Right cardiac atrium (tissue), 5 donors: ENCODE measurements at regions not wholly inside any gene's neighbourhood (a gene's known extent, or its start where the extent isn't known, plus 50 kb on each side); places are given as distances from the start of the nearest gene placed in this dataset.

Experiments
- ATAC-seq, 2 donors: fragments of 200-7000 bp; cut with Tn5 transposase; one replicate each; pipeline versions ENCODE4 v1.8.0 to v1.9.1; 2020; ENCODE audit warnings: moderate library complexity in 2 of 2, mild to moderate bottlenecking in 1 of 2
- DNase-seq, 3 donors: peaks; one replicate each; pipeline ENCODE4 v3.0.0-alpha.2; 2020
- H3K27ac ChIP-seq: one replicate; pipeline ENCODE4 v1.5.1; 2013; ENCODE audit warnings: mild to moderate bottlenecking, low read length, control low read depth, moderate library complexity
- H3K27me3 ChIP-seq: one replicate; pipeline ENCODE4 v1.6.1; 2013; ENCODE audit not compliant: control insufficient read depth, insufficient read depth
- H3K4me1 ChIP-seq: one replicate; pipeline ENCODE4 v1.6.1; 2013; ENCODE audit warnings: low read length; ENCODE audit not compliant: control insufficient read depth, insufficient read depth
- H3K4me3 ChIP-seq: one replicate; pipeline ENCODE4 v1.5.1; 2013; ENCODE audit warnings: low read length, control low read depth
- H3K9me3 ChIP-seq: one replicate; pipeline ENCODE4 v1.6.1; 2013; ENCODE audit warnings: low read length; ENCODE audit not compliant: control insufficient read depth
- WGBS: extraction: QIAGEN DNeasy Blood & Tissue Kit; methylation state at CpG from one replicate; pipeline ENCODE4 v1.1.7; 2013; 5-methylcytosine and 5-hydroxymethylcytosine counted together
- intact Hi-C, 4 donors: fragments of 100-400 bp; cut with DNase I; formaldehyde crosslinking; loops; one replicate each; pipeline versions ENCODE4 v1.11.0 to v1.14.0; 2022 to 2023
- donor health status: healthy with polysubstance abuse.
- donor health status: DM: no; HTN: yes; CAD: no.
- donor health status: DM: no; HTN: no; CAD: no.
- donor health status: DM: no; HTN: yes; CAD: no; lungs with severe emphysema.
- donor health status: DM: yes; HTN: yes; CAD: no.

DNA sequence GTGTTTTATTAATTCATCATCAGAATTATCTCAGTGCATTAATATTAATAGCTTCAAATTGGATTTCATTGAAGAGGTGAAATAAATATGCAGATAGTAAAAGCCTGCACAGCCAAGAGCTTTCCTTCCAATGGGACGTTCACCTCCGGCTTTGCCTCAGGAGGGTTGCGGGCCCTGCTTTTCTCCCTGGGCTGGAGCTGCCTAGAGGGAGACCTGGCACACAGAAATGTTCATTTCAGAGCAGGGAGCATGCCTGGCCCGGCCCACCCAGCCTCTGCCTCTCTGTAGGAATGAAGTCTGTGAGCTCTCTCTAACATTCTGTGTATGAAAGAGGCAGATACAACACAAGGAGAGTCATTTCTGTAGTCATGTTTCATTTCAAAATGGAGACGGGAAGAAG is 100.4 kb upstream of the IRX2 start:
- DNase-seq (no peak), ATAC-seq (no peak)
- Histone ChIP-seq H3K27me3 (no peaks in the 10 kb centered on the region), H3K4me3 (no peak overlapping the region), H3K9me3 (no peaks in the 10 kb centered on the region), H3K4me1 (no peaks in the 10 kb centered on the region), H3K27ac (no peak overlapping the region)
- 78% methylated on average over 5 of the region's 5 CpGs for WGBS
- intact Hi-C loops, result no loop called here

DNA sequence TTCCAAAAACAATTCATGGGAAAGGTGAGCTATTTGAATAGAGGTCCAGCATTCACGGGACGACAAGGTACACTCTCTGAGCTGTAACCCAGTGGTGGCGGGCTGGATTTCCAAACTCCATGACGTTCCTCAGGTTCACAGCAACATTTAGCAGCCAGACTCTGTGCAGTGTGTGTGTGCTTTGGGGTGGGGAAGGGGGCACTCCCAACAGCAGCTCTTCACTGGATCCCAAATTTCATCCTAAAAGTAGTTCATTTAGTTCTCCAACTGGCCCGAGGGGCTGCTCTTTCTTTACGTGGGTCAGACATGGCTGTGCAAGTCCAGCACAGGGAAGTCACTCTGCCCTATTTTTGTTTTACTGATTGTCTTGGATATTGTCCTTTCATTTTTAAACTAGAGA is 98.0 kb upstream of the IRX2 start:
- WGBS, result 76% methylated on average over 6 of the region's 6 CpGs
- DNase-seq (no peak), ATAC-seq (no peak)
- H3K4me3 ChIP-seq, result no peak overlapping the region
- intact Hi-C loops, result no loop called here
- no peaks in the 10 kb centered on the region for H3K4me1 ChIP-seq
- H3K9me3 ChIP-seq, result no peaks in the 10 kb centered on the region
- H3K27me3 ChIP-seq, result no peaks in the 10 kb centered on the region
- no peak overlapping the region for H3K27ac ChIP-seq

DNA sequence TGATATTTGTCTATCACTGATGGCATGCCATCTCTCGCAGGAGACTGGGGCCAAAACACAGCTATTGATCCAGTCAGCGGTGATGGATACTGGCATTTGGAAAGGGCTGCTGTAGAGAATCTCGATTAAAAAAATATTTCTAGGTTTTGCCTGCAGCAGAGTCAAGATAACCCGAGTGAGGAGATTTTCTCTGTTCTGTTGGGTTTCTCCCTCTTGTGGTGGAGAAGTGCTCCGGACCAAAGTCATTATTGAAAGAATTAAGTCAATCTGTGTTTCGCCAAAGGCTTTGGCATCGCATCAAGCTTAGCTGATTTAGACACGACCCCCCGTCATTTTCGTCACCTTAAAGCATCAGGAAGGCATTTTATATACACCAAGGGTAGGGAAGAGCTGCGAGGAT is 97.1 kb upstream of the IRX2 start:
- no peaks in the 10 kb centered on the region for H3K4me1 ChIP-seq
- intact Hi-C loops, result no loop called here
- no peaks in the 10 kb centered on the region for H3K27me3 ChIP-seq
- no peak overlapping the region for H3K4me3 ChIP-seq
- H3K9me3 ChIP-seq, result no peaks in the 10 kb centered on the region
- no peak for DNase-seq
- H3K27ac ChIP-seq, result no peak overlapping the region
- WGBS, result 57% methylated on average over 11 of the region's 11 CpGs
- ATAC-seq, result no peak

DNA sequence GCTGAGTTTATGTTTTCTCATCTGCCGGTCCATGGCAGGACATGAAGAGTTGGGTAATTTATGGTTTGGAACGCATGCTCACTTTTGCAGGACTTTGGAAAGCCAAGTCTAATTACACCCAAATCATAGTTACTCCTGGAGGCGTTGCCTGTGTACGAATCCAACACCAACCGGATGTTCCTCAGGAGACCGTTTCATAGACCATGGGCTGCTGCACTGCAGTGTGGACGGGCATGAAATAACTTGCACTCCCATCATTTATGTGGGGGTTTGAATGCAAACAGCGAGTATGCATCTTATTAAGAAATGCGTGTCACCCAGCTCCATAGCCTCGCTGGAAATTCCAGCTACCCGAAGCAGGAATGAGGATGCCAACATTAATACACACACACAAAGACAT is 96.1 kb upstream of the IRX2 start:
- DNase-seq, result no peak
- WGBS, result 84% methylated on average over 11 of the region's 11 CpGs
- Histone ChIP-seq H3K4me3 (no peak overlapping the region), H3K9me3 (no peaks in the 10 kb centered on the region), H3K27ac (no peak overlapping the region), H3K4me1 (no peaks in the 10 kb centered on the region), H3K27me3 (no peaks in the 10 kb centered on the region)
- ATAC-seq, result no peak
- intact Hi-C loops, result no loop called here

- 70% methylated on average over 5 of the region's 5 CpGs for WGBS
- DNase-seq (no peak), ATAC-seq (no peak)
- intact Hi-C loops, result no loop called here
- Histone ChIP-seq H3K9me3 (peaks cover 2% of the 10 kb centered on the region), H3K27me3 (no peaks in the 10 kb centered on the region), H3K4me1 (no peaks in the 10 kb centered on the region), H3K27ac (no peak overlapping the region), H3K4me3 (no peak overlapping the region)
Observed at GRCh38 chr5:2841208-2841607, 89.7 kb upstream of the IRX2 start.

DNA sequence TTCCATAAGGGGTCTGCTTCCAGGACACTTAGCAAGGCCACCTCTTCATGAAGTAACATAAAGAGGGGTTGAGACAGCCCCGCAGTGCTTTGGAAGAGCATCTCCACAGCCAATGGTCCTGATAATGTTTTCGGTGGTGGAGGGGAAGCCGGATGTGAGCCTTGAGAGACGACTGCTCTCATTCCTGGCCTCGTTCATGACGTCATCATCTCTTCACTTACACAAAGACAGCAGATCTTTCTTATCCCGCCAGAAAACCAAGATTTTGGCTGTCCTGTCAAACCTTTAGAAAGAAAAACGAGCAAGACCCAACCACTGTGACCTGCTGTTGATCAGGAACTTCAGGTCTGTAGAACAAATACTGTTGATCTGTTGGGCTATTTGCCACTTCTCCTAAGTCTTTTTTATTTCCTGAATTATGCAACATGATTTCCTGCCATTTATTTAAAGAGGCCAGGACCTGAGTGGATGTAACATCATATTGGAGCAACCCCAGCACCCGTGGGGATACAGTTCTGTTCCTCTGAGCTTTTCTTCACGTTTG is 89.0 kb upstream of the IRX2 start:
- H3K27ac ChIP-seq, result no peak overlapping the region
- ATAC-seq (no peak), DNase-seq (no peak)
- whole genome bisulfite sequencing, result 43% methylated on average over 10 of the region's 10 CpGs
- no peaks in the 10 kb centered on the region for H3K27me3 ChIP-seq
- H3K4me3 ChIP-seq, result no peak overlapping the region
- intact Hi-C loops, result no loop called here
- H3K4me1 ChIP-seq, result no peaks in the 10 kb centered on the region
- peaks cover 5% of the 10 kb centered on the region for H3K9me3 ChIP-seq

- intact Hi-C loops, result no loop called here
- WGBS, result 65% methylated on average over 5 of the region's 5 CpGs
- ATAC-seq (no peak), DNase-seq (no peak)
- H3K4me3 ChIP-seq, result no peak overlapping the region
- peaks cover 3% of the 10 kb centered on the region for H3K9me3 ChIP-seq
- H3K4me1 ChIP-seq, result no peaks in the 10 kb centered on the region
- H3K27me3 ChIP-seq, result no peaks in the 10 kb centered on the region
- H3K27ac ChIP-seq, result no peak overlapping the region
Observed at GRCh38 chr5:2836133-2836532, 84.7 kb upstream of the IRX2 start.

DNA sequence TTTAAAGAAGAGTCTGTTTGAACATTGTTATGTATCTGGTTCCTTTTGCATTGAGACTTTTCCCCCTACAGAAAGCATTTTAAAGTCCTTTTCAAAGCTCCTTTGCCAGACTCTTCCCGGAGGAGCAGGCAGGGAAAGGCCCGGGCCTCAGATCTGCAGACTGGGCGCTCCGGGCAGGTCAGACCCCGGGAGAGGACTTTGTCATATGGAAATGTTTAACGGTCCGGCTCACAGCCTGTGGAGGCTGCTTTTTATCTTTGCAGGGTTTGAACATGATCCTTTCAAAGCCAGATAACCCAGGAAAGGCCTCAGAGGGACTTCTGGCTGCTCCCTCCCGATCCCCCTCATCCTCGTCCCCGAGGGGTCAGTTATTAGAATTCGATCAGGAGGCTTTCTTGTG is 82.1 kb upstream of the IRX2 start:
- intact Hi-C loops, result no loop called here

DNA sequence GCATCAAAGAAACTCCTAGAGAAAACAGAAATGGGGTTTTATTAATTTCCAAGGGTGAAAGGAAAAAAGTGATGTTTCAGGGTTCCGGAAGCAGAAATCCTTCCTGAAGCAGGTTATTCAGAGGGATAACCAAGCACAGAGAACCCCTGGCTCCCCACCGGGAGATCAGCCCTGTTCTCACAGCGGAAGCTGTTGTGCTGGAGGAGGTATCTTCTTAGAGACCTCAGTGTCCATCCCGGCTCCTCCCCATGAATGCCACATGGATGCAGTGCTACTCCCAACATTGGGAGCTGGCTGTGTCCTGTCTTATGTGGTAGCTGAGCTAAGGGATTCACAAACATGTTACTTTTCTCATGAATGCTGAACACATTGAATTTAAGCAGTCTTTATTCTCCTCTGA is 80.9 kb upstream of the IRX2 start:
- intact Hi-C loops, result no loop called here
- WGBS, result 57% methylated on average over 4 of the region's 4 CpGs
- Histone ChIP-seq H3K9me3 (peaks cover 3% of the 10 kb centered on the region), H3K4me3 (no peak overlapping the region), H3K27me3 (no peaks in the 10 kb centered on the region), H3K27ac (no peak overlapping the region), H3K4me1 (no peaks in the 10 kb centered on the region)
- DNase-seq, result no peak
- ATAC-seq, result no peak

More for the DNA sequence above, 82.1 kb upstream of the IRX2 start:
- no peaks in the 10 kb centered on the region for H3K27me3 ChIP-seq
- ATAC-seq, result no peak
- 27% methylated on average over 11 of the region's 11 CpGs for WGBS
- no peak overlapping the region for H3K27ac ChIP-seq
- peaks cover 3% of the 10 kb centered on the region for H3K9me3 ChIP-seq
- H3K4me3 ChIP-seq, result no peak overlapping the region
- no peak for DNase-seq
- no peaks in the 10 kb centered on the region for H3K4me1 ChIP-seq

- H3K27ac ChIP-seq, result no peak overlapping the region
- no peaks in the 10 kb centered on the region for H3K27me3 ChIP-seq
- intact Hi-C loops, result no loop called here
- H3K9me3 ChIP-seq, result no peaks in the 10 kb centered on the region
- WGBS, result 15% methylated on average over 4 of the region's 4 CpGs
- H3K4me1 ChIP-seq, result no peaks in the 10 kb centered on the region
- no peak for ATAC-seq
- DNase-seq, result no peak
- H3K4me3 ChIP-seq, result no peak overlapping the region
Observed at GRCh38 chr5:2829239-2829638, 77.8 kb upstream of the IRX2 start.

DNA sequence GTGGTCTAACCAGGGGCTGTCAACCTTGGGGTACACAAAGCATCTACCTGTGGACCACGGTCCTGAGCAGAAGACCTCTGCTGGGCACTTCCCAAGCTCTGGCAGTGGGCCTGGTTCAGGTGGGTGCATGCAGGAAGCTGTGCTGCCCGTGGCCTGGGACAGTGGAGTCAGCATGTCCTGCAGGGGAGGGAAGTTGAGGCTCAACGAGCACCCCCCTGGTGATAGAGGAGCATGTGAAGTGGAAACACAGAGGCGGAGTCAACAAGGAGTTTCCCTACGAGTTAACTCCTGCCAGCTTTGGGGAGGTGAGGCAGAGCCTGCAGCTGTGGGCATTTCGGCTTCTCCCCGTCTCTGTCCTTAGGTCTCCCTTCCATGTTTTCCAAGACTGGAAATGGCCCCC is 67.5 kb upstream of the IRX2 start:
- ATAC-seq (no peak), DNase-seq (no peak)
- H3K27me3 ChIP-seq, result no peaks in the 10 kb centered on the region
- peaks cover 1% of the 10 kb centered on the region for H3K9me3 ChIP-seq
- H3K27ac ChIP-seq, result no peak overlapping the region
- 79% methylated on average over 7 of the region's 7 CpGs for WGBS
- no peak overlapping the region for H3K4me3 ChIP-seq
- no peaks in the 10 kb centered on the region for H3K4me1 ChIP-seq
- intact Hi-C loops, result no loop called here

GRCh38 chr5:2817031-2817603 is 65.6 kb upstream of the IRX2 start:
- WGBS, result 48% methylated on average over 5 of the region's 5 CpGs

More at GRCh38 chr5:2817031-2817603, 65.6 kb upstream of the IRX2 start:
- Histone ChIP-seq H3K9me3 (peaks cover 1% of the 10 kb centered on the region), H3K27ac (no peak overlapping the region), H3K4me1 (no peaks in the 10 kb centered on the region), H3K27me3 (no peaks in the 10 kb centered on the region), H3K4me3 (no peak overlapping the region)
- intact Hi-C loops, result no loop called here
- ATAC-seq (no peak), DNase-seq (no peak)
